ENCODE measurements at regions not wholly inside any gene's neighbourhood (a gene's known extent, or its start where the extent isn't known, plus 50 kb on each side); places are given as distances from the start of the nearest gene placed in this dataset.

- WGBS, 2 experiments (ENCODE audit: extremely low coverage in 1 of 2, insufficient coverage in 1 of 2, insufficient read length in 1 of 2, insufficient replicate concordance in 2 of 2, low coverage in 1 of 2, low lambda C conversion rate in 2 of 2, missing lambda C conversion rate in 1 of 2), result 80% methylated on average over 1 of the region's 1 CpG; no CpG with 5 or more reads in 1 of the 2 experiments
- ChIA-PET POLR2A (ENCODE audit: partially characterized antibody) (no interaction called here), CTCF (ENCODE audit: partially characterized antibody) (interaction anchor here (0.8 kb wide), 1 partner anchor 9 kb away, joined by 3 read pairs; no protein-coding TSS in a partner anchor)
- no peaks in the 10 kb centered on the region for H3K27me3 ChIP-seq (replicated peaks in 1 of 4; ENCODE audit: control insufficient read depth in 3 of 4, extremely low read depth in 1 of 4, insufficient read depth in 3 of 4, low read length in 3 of 4)
- H2BK120ac ChIP-seq (replicated peaks; ENCODE audit: low read depth, low read length), result no peak overlapping the region
- TF ChIP-seq, protein P1, sequence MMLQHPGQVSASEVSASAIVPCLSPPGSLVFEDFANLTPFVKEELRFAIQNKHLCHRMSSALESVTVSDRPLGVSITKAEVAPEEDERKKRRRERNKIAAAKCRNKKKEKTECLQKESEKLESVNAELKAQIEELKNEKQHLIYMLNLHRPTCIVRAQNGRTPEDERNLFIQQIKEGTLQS (IDR thresholded peaks at IDR 0.05; ENCODE audit: insufficient read depth, low read depth, low read length), result no peak
- TF ChIP-seq ZNF274 (IDR thresholded peaks at IDR 0.05; ENCODE audit: borderline replicate concordance, extremely low read depth, low read length) (no peak), SIN3A (conservative IDR thresholded peaks at IDR 0.05 in 1 of 2, IDR thresholded peaks at IDR 0.05 in 1 of 2; ENCODE audit: low read depth in 1 of 2, low read length in 2 of 2) (no peak), RAD21 (IDR thresholded peaks at IDR 0.05 in 1 of 2, conservative IDR thresholded peaks at IDR 0.05 in 1 of 2; ENCODE audit: low read depth in 2 of 2, low read length in 2 of 2) (no peak), SAP30 (IDR thresholded peaks at IDR 0.05; ENCODE audit: insufficient read depth, insufficient replicate concordance, low read length) (no peak), EGR1 (IDR thresholded peaks at IDR 0.05; ENCODE audit: borderline replicate concordance, low read depth, low read length) (no peak), CREB1 (IDR thresholded peaks at IDR 0.05) (no peak)
- no peak overlapping the region for H2AFZ ChIP-seq (ENCODE audit: low read length)
- H3K79me2 ChIP-seq (ENCODE audit: control insufficient read depth in 1 of 2, insufficient read depth in 2 of 2, low read length in 2 of 2), result no peaks in the 10 kb centered on the region
- H2AK5ac ChIP-seq (ENCODE audit: low read depth, low read length), result no peak overlapping the region
- no peak overlapping the region for H2BK12ac ChIP-seq (ENCODE audit: low read depth, low read length)
- no peak overlapping the region for H2BK15ac ChIP-seq (ENCODE audit: low read length)
- H3K23ac ChIP-seq (ENCODE audit: insufficient read length), result no peak overlapping the region
- H3K14ac ChIP-seq (ENCODE audit: insufficient read length), result no peak overlapping the region
- H3K9ac ChIP-seq (replicated peaks in 1 of 4; ENCODE audit: extremely low read depth in 1 of 4, low read depth in 3 of 4, low read length in 3 of 4), result no peak overlapping the region
- no peak overlapping the region for H4K91ac ChIP-seq (replicated peaks; ENCODE audit: insufficient read length, low read length)
- H3K23me2 ChIP-seq (ENCODE audit: low read depth, low read length), result no peaks in the 10 kb centered on the region
- no peak overlapping the region for H3K27ac ChIP-seq (ENCODE audit: low read depth, low read length)
- no peak for FAIRE-seq
- H3K36me3 ChIP-seq (ENCODE audit: control insufficient read depth in 2 of 4, insufficient read depth in 4 of 4, low read length in 3 of 4), result no peaks in the 10 kb centered on the region
- H3K18ac ChIP-seq (ENCODE audit: extremely low read depth, low read length), result no peak overlapping the region
- DNase-seq (ENCODE audit: low read depth in 1 of 2, low spot score in 2 of 2), result no peak
- no peak overlapping the region for H2BK5ac ChIP-seq (ENCODE audit: low read depth, low read length)
- H3K79me1 ChIP-seq (ENCODE audit: low read depth, low read length), result no peaks in the 10 kb centered on the region
- H3K4ac ChIP-seq (replicated peaks; ENCODE audit: insufficient read length, low read depth, low read length), result no peak overlapping the region
- H3K4me3 ChIP-seq (ENCODE audit: extremely low read depth in 1 of 4, insufficient read depth in 2 of 4, low read depth in 3 of 4, low read length in 4 of 4), result no peak overlapping the region
- H4K20me1 ChIP-seq (replicated peaks in 1 of 2; ENCODE audit: control insufficient read depth in 1 of 2, insufficient read depth in 2 of 2, low read length in 2 of 2), result no peaks in the 10 kb centered on the region
- no peak overlapping the region for H3K4me2 ChIP-seq (ENCODE audit: insufficient read depth in 1 of 2, low read depth in 2 of 2, low read length in 2 of 2)
- no peak overlapping the region for H4K8ac ChIP-seq (ENCODE audit: extremely low read depth, insufficient read depth, low read length)
- H4K5ac ChIP-seq (ENCODE audit: insufficient read length, low read depth, low read length), result no peak overlapping the region
- no peak overlapping the region for H3K56ac ChIP-seq (replicated peaks; ENCODE audit: insufficient read length, low read depth, low read length)
- H3K9me3 ChIP-seq (ENCODE audit: insufficient read depth in 2 of 2, low read depth in 1 of 2, low read length in 1 of 2), result no peaks in the 10 kb centered on the region
- H3K4me1 ChIP-seq (replicated peaks in 1 of 4; ENCODE audit: control insufficient read depth in 3 of 4, insufficient read depth in 4 of 4, low read length in 3 of 4), result no peaks in the 10 kb centered on the region
- H2BK20ac ChIP-seq (ENCODE audit: low read length), result no peak overlapping the region
These were observed 73.9 kb upstream of the RANBP6 start for GRCh38 chr9:6089300-6089699.

Data from H1 (cell line).